GM19455 (cell line): ENCODE measurements at regions not wholly inside any gene's neighbourhood (a gene's known extent, or its start where the extent isn't known, plus 50 kb on each side); places are given as distances from the start of the nearest gene placed in this dataset.

Experiments used
- ATAC-seq: cut with Tn5 transposase; IDR thresholded peaks from one replicate; pipeline ENCODE4 v1.9.1; 2021; ENCODE audit not compliant: unreplicated experiment

GRCh38 chr10:88023676-88024075, 160.3 kb downstream of the PTEN start:
- no peak for ATAC-seq

- ATAC-seq = no peak
These were observed 162.6 kb downstream of the PTEN start for GRCh38 chr10:88026031-88026430.

GRCh38 chr10:88027570-88027969, 164.1 kb downstream of the PTEN start:
- ATAC-seq = no peak

DNA sequence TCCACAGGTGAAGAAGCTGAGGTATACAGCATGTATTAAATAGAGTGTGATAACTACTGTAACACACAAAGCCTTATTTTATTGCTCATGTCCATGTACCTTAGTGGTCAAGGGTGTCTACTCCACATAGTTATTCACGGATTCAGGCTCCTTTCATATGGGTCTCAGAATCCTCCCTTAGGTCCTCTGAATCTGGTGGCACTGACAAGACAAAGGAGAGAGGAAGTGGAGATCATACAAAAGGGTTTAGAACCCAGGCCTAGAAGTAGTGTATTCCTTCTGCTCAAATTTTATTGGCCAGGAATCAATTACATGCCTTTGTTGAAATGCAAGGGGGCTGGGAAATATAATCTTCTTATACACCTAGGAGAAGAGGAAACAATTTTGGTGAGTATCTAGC, 164.6 kb downstream of the PTEN start:
- no peak for ATAC-seq

GRCh38 chr10:88028654-88029053, 165.2 kb downstream of the PTEN start:
- ATAC-seq = no peak

GRCh38 chr10:88032566-88032965, 169.1 kb downstream of the PTEN start:
- no peak for ATAC-seq

DNA sequence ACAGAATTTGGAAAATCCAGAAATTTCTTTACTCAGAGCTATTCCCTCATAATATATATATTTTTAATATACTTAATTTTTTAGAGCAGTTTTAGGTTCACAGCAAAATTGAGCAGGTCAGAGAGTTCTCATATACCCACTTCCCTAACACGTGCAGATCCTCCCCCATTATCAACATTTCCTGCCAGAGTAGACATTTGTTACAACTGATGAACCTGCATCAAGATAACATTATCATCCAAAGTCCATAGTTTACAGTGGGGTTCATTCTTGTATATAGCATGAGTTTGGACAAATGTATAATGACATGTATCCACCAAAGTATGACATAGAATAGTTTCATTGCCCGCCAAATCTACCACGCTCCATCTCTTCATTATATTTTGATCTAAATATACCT, 170.0 kb downstream of the PTEN start:
- ATAC-seq = no peak

DNA sequence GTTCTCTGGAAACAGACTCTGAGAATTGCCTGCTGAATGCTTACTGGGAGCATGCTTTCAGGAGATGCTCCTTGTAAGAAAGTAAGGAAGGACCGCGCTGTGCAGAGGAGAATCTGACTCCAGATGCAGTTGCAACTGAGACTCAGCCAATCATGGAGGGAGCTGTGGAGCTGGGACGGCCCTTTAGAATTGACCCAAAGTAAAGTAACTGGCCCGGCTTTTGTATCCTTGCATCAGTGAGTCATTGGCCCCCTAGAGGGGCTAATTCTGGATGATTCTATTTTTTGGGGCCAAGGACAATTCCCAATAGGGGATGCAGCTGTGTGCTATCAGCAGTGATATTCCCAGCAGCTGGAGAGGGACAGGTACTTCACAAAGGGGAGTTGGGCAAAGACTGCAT, 170.4 kb downstream of the PTEN start:
- no peak for ATAC-seq

GRCh38 chr10:88036126-88036525, 172.7 kb downstream of the PTEN start:
- ATAC-seq = no peak

GRCh38 chr10:88037623-88038022, 174.2 kb downstream of the PTEN start:
- no peak for ATAC-seq

DNA sequence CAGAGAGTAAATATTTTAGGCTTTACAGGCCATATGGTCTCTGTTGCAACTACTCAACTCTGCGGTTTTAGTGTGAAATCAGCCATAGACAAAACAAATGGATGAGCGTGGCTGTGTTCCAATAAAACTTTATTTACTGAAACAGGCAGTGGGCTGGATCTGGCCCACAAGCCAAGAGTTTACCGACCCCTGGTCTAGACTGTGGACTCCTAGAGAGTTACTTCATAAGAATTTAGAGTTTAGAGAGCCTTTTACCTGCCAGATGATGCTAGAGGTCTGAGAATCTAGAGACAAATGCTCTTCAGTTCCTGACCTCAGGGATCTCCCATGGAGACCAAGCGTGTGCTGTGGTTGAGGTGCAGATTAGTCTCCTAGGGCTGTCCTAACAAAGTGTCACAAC, 174.8 kb downstream of the PTEN start:
- no peak for ATAC-seq

GRCh38 chr10:88039496-88040200, 176.2 kb downstream of the PTEN start:
- ATAC-seq = no peak

DNA sequence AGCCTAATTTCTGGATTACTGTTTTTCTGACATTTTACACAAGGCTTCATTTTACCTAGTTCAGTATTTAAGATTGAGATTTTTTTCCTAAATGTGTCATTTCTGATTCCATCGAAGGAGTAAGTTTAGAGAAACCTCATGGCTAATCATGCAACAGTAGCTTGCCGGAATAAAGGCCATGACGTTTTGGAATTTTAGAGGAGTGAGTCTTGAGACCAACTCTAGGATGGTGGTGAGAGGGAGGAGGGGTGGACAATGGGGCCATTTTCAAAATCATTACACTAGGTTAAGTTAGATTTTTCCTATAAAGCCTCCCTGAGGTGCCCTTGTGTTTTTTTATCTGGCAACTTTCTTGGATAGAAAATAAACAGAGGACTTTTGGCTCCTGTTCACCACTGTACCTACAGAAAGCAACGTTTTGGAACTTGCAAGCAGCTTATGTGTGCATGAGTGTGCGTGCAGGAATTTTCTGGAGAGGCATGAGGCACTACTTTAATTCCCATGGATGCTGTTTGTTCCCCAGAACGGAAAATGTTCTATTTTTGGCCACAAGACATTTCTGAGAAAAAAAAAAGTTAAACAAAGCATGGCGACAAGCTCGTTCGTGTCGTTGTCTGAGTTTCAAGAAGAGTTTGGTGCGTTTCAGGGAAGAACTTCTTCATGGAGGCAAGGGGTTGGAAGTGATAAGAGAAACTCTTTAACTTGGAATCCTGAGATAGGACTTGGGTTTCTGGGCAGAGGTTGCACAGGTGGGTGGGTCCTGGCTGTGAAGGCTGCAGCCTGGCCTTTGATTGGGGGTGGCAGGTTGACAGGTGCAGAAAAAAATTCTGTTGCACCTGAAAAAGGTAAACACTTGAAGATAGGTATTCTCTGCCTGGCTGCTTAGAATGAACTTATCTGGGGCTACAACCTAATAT, 178.1 kb downstream of the PTEN start:
- no peak for ATAC-seq

DNA sequence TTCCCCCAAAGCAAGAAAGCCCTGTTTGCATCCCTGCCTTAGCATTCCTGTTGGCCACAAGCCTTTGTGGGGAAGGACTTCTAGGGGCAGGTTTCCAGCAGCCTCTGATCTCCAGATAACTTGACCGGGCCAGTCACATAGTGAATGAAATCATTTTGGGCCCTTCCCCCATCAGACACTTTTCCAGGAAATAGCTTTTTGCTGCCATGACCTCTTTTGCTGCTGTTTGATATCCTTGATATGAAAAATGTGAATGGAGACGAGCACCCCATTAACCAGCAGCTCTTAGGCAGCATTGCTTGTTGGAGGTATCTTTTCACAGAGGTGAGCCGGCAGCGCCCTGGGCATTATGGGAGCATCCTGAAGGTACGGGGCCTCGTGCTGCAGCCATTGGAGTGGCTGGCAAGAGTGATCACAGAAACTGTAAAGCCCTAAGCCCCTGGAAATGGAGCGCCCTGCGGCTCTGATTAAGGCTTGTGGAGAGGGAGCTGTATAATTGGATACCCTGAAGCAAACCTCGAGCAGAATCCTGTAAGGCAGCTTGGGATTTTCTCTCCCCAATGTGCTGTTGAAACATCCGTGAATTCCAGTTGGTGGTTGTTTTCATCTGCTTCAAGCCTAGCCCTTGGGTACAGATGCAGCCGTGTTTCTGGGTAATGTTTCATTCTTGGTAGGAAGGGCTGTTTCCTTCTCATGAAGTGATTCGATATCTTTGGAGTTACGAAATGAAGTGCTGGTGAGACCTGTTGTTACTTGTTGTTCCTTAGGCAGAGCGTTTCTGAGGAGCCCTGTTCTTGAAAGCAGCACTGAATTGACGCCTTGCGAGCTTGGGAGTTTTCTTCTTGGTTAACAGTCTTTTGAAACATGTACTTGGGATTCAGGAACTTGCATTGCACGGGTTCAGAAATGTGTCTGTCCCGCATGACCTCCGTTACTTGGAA, 179.0 kb downstream of the PTEN start:
- no peak for ATAC-seq

DNA sequence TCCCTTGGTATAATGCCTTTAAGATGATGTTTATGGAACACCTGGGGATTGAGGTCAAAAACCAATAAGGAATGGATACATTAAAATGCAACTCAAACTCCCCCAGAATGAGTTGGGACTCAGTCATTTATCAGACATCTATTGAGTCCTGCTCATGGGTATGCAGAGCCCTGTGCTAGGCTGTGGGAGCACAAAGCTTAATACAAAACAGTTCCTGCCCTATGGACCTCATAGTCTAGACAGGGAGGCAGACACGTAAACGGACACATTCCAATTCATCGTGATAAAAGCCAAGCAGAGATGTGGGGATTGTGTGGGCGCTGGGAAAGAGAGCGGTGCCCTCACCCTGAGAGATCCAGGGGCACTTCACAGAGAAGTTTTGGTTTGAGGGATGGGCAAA, 181.7 kb downstream of the PTEN start:
- no peak for ATAC-seq

DNA sequence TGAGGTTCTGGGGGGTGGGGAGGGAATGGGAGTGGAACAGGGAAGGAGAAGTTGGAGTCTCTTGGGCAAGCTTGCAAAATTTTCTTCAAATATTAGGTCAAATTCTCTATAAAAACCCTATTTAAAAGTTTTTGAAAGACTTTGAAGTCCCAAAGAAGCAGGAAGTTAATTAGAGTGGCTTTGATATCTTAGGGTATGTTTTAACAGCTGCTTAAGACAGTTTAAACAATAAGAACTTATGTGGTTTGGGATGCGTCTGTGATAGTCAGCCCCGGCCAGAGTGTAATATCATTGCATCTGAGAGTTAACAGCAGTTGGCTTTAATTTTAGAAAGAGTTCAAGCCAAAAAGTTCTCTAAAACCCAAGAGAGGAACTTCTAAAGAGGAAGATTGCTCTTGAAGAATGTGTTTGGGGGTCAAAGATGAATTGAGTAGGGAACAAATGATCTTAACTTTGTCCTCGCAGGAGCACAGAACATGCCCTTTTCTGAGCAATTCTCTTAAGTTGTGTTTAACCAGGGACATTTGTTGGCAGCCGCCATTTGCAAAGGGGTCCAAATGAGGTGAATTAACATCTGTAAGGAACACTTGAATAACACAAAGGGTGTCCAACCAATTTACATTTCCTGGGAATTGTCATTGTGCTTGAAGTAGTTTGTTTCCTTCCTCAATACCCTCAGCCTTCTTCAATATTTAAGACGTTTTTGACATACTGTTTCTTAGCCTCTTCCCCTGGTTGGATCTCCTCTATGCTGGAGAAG, 182.4 kb downstream of the PTEN start:
- no peak for ATAC-seq

DNA sequence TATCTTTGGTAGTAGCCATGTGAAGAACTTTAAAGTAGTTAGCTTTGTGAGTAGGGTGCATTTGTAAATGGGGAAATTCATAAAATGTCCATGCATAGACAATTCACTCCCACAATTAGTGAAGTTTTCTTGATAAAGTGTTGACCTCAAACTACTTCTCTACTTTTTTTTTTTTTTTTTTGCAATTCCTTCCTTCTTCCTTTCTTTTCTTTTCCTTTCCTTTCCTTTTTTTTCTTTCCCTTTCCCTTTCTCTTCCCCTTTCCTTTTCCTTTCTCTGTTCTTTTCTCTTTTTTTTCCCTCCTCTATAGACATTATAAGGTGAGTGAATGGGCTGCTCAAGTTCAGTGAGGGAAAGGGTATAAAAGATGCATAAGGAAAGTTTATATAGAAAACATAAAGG, 184.2 kb downstream of the PTEN start:
- no peak for ATAC-seq

GRCh38 chr10:88048312-88048711, 184.9 kb downstream of the PTEN start:
- ATAC-seq = no peak

DNA sequence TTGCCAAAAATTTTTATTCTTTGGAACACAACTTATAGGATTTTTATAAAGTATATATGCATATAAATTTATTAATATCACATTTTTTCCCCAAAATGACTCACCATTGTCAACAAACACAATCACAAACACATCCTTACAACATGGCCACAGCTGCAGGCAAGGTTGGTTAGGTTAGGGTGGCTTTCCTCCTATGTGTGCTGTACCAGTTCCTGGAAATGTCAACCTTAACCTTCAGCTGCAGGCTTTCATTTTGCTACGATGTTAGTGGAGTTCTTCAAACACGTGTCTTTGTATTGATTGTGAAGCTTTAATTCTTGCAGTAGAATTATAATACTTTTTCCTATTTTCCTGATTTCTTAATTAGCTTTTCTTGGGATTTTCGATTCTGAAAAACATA, 185.8 kb downstream of the PTEN start:
- no peak for ATAC-seq

- ATAC-seq = no peak
These were observed 194.3 kb downstream of the PTEN start for GRCh38 chr10:88057720-88058119.

GRCh38 chr10:88058750-88059149, 195.3 kb downstream of the PTEN start:
- ATAC-seq = no peak
